ENCODE measurements at regions not wholly inside any gene's neighbourhood (a gene's known extent, or its start where the extent isn't known, plus 50 kb on each side); places are given as distances from the start of the nearest gene placed in this dataset.

GRCh38 chr19:28076628-28077027 is 1136.3 kb downstream of the UQCRFS1 start:
- TF ChIP-seq, protein P1, sequence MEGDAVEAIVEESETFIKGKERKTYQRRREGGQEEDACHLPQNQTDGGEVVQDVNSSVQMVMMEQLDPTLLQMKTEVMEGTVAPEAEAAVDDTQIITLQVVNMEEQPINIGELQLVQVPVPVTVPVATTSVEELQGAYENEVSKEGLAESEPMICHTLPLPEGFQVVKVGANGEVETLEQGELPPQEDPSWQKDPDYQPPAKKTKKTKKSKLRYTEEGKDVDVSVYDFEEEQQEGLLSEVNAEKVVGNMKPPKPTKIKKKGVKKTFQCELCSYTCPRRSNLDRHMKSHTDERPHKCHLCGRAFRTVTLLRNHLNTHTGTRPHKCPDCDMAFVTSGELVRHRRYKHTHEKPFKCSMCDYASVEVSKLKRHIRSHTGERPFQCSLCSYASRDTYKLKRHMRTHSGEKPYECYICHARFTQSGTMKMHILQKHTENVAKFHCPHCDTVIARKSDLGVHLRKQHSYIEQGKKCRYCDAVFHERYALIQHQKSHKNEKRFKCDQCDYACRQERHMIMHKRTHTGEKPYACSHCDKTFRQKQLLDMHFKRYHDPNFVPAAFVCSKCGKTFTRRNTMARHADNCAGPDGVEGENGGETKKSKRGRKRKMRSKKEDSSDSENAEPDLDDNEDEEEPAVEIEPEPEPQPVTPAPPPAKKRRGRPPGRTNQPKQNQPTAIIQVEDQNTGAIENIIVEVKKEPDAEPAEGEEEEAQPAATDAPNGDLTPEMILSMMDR (IDR thresholded peaks at IDR 0.05; ENCODE audit: poor library complexity, severe bottlenecking) = no peak
- ATAC-seq (ENCODE audit: low read depth) (no peak), DNase-seq (ENCODE audit: low spot score) (no peak)
- H3K4me1 ChIP-seq (ENCODE audit: insufficient read depth, poor library complexity, severe bottlenecking) = no peaks in the 10 kb centered on the region
- no peaks in the 10 kb centered on the region for H3K27me3 ChIP-seq (ENCODE audit: insufficient read depth, poor library complexity, severe bottlenecking)
- no peaks in the 10 kb centered on the region for H3K9me3 ChIP-seq (ENCODE audit: severe bottlenecking)
- H3K4me3 ChIP-seq (ENCODE audit: severe bottlenecking) = no peak overlapping the region
- H3K36me3 ChIP-seq (ENCODE audit: low read depth) = no peaks in the 10 kb centered on the region
- H3K27ac ChIP-seq (ENCODE audit: poor library complexity, severe bottlenecking) = no peak overlapping the region

DNA sequence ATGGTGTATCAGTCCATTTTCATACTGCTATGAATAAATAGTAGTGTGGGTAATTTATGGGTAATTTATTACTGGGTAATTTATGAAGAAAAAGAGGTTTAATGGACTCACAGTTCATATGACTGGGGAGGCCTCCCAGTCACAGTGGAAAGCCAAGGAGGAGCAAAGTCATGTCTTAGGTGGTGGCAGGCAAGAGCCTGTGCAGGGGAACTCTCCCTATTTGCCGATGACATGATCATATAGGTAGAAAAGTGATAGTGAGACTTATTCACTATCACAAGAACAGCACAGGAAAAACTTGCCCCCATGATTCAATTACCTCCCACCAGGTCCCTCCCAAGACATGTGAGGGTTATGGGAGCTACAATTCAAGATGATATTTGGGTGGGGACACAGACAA is 1137.7 kb downstream of the UQCRFS1 start:
- no peaks in the 10 kb centered on the region for H3K9me3 ChIP-seq (ENCODE audit: severe bottlenecking)
- no peaks in the 10 kb centered on the region for H3K4me1 ChIP-seq (ENCODE audit: insufficient read depth, poor library complexity, severe bottlenecking)
- H3K4me3 ChIP-seq (ENCODE audit: severe bottlenecking) = no peak overlapping the region
- H3K27ac ChIP-seq (ENCODE audit: poor library complexity, severe bottlenecking) = no peak overlapping the region
- H3K27me3 ChIP-seq (ENCODE audit: insufficient read depth, poor library complexity, severe bottlenecking) = no peaks in the 10 kb centered on the region
- no peaks in the 10 kb centered on the region for H3K36me3 ChIP-seq (ENCODE audit: low read depth)
- no peak for DNase-seq (ENCODE audit: low spot score)
- TF ChIP-seq, protein P1 (IDR thresholded peaks at IDR 0.05; ENCODE audit: poor library complexity, severe bottlenecking) = no peak
- ATAC-seq (ENCODE audit: low read depth) = no peak

DNA sequence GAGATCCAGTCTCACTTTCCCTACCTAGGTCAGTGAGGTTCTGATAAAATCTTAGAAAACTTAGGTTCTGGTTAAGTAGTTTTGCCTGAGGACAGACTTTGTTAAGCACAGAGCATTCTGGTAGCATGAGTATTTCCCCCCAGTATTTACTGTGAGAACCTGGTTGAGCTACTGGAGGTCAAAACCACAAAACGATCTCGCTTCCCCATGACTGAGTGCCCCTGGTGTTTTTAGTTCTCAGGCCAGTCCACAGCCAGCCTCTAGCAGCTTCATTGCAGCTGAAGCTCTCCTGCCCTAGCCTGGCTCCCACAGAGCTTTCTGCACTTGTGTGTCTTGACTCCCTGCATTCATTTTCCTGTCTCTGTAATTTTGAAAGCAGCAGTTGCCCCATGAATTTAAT is 1138.2 kb downstream of the UQCRFS1 start:
- Histone ChIP-seq H3K27me3 (ENCODE audit: insufficient read depth, poor library complexity, severe bottlenecking) (no peaks in the 10 kb centered on the region), H3K4me3 (ENCODE audit: severe bottlenecking) (no peak overlapping the region), H3K4me1 (ENCODE audit: insufficient read depth, poor library complexity, severe bottlenecking) (no peaks in the 10 kb centered on the region), H3K9me3 (ENCODE audit: severe bottlenecking) (no peaks in the 10 kb centered on the region), H3K27ac (ENCODE audit: poor library complexity, severe bottlenecking) (no peak overlapping the region), H3K36me3 (ENCODE audit: low read depth) (no peaks in the 10 kb centered on the region)
- TF ChIP-seq, protein P1 (IDR thresholded peaks at IDR 0.05; ENCODE audit: poor library complexity, severe bottlenecking) = no peak
- ATAC-seq (ENCODE audit: low read depth) (no peak), DNase-seq (ENCODE audit: low spot score) (no peak)

DNA sequence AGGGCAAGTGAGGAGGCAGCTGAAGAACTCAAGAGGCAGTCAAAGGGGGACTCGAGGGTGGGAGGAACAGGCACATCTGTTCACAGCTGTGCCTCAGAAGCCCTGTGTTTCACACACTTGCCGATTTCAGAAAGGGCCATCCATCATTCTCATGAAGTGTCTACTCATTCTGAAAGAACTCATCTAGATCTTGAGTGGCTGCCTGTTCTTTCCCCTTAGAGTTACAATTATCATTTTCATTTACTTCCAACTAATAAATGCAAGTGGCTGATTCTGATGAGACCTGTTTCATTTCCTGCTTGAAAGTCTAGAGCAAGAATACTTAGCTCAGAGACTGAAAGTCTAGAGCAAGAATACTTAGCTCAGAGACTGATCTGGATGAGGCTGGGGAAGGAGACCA is 1145.1 kb downstream of the UQCRFS1 start:
- DNase-seq (ENCODE audit: low spot score) (no peak), ATAC-seq (ENCODE audit: low read depth) (no peak)
- Histone ChIP-seq H3K4me1 (ENCODE audit: insufficient read depth, poor library complexity, severe bottlenecking) (peaks cover 16% of the 10 kb centered on the region), H3K4me3 (ENCODE audit: severe bottlenecking) (no peak overlapping the region), H3K27me3 (ENCODE audit: insufficient read depth, poor library complexity, severe bottlenecking) (no peaks in the 10 kb centered on the region), H3K27ac (ENCODE audit: poor library complexity, severe bottlenecking) (no peak overlapping the region), H3K36me3 (ENCODE audit: low read depth) (no peaks in the 10 kb centered on the region), H3K9me3 (ENCODE audit: severe bottlenecking) (no peaks in the 10 kb centered on the region)
- TF ChIP-seq, protein P1 (IDR thresholded peaks at IDR 0.05; ENCODE audit: poor library complexity, severe bottlenecking) = no peak

DNA sequence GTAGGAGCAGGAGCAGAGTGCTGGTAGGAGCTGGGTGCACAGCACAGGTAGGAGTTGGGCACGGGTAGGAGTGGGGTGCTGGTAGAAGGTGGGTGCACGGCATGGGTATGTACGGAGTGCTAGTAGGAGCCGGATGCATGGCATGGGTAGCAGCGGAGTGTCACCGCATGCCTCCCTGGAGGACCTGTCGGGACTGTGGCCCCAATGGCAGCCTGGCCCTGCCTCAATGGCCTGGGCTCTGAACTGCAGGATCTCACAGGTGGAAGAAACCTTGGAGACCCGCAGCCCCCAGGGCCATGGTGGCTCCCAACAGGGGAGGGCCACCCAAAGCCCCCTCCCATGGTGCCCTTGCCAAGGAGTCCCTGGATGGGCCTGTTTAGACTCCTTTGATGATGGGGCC is 1146.0 kb downstream of the UQCRFS1 start:
- Histone ChIP-seq H3K27me3 (ENCODE audit: insufficient read depth, poor library complexity, severe bottlenecking) (no peaks in the 10 kb centered on the region), H3K9me3 (ENCODE audit: severe bottlenecking) (no peaks in the 10 kb centered on the region), H3K27ac (ENCODE audit: poor library complexity, severe bottlenecking) (no peak overlapping the region), H3K4me1 (ENCODE audit: insufficient read depth, poor library complexity, severe bottlenecking) (peaks cover 16% of the 10 kb centered on the region), H3K4me3 (ENCODE audit: severe bottlenecking) (no peak overlapping the region), H3K36me3 (ENCODE audit: low read depth) (no peaks in the 10 kb centered on the region)
- TF ChIP-seq, protein P1 (IDR thresholded peaks at IDR 0.05; ENCODE audit: poor library complexity, severe bottlenecking) = no peak
- ATAC-seq (ENCODE audit: low read depth) (no peak), DNase-seq (ENCODE audit: low spot score) (no peak)
